Brain microvascular endothelial cell (primary cell): ENCODE measurements at regions not wholly inside any gene's neighbourhood (a gene's known extent, or its start where the extent isn't known, plus 50 kb on each side); places are given as distances from the start of the nearest gene placed in this dataset.

Source experiments
- DNase-seq: peaks from one replicate; pipeline ENCODE4 v3.0.0-alpha.2; 2020
- H3K27ac ChIP-seq: fragments of 250-450 bp; sonication (Bioruptor Pico); 2 replicates; pipeline ENCODE4 v1.5.1; 2020; ENCODE audit warnings: mild to moderate bottlenecking, moderate library complexity
- H3K27me3 ChIP-seq: fragments of 250-450 bp; sonication (Bioruptor Pico); replicated peaks from 2 replicates; pipeline ENCODE4 v1.5.1; 2020; ENCODE audit warnings: mild to moderate bottlenecking
- H3K36me3 ChIP-seq: fragments of 250-450 bp; sonication (Bioruptor Pico); replicated peaks from 2 replicates; pipeline ENCODE4 v1.5.1; 2020; ENCODE audit warnings: mild to moderate bottlenecking
- H3K4me3 ChIP-seq: 2 replicates; pipeline ENCODE4 v1.5.1; 2011; ENCODE audit warnings: low read depth, mild to moderate bottlenecking, control low read depth, low read length, moderate library complexity
- in situ Hi-C: cut with HindIII; loops from 2 replicates; pipeline ENCODE4 v1.10.0; 2017; ENCODE audit warnings: low sequenced_read_pairs, low pct_ligation_motif_present
- TF ChIP-seq, protein P1 (sequence below): IDR thresholded peaks from 2 replicates; pipeline ENCODE4 v1.5.1; 2011; ENCODE audit warnings: low read depth, mild to moderate bottlenecking, moderate library complexity, low read length, control low read depth, inconsistent platforms; ENCODE audit errors: missing control alignments

DNA sequence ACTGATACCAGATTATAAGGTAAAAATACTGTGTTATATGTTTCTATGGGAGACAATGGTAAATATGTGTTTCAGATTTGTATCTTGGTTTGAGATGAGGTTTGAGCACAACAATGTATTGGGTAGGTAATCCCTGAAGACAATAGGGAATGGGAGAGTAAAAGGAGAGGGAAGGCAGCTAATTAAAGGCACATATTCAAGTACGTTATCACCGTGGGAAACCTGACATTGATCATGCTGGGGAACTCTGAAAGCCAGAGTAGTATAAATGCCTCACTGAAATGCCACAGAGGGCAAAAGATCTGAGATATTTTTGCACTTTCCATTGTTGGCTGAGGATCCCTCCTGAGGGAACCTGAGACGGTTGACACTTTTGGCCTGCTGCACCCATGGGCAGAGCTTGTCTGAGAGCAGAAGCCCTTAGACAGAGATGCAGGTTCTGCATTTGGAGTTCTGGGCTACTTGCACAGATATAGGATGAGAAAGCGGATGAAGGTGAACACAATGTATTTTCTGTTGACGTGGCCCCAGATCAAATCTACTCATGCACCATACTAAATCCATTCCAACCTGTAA, 506.7 kb downstream of the PCDH18 start:
- DNase-seq: no peak
- no peaks in the 10 kb centered on the region for H3K27me3 ChIP-seq
- no peak overlapping the region for H3K27ac ChIP-seq
- no peaks in the 10 kb centered on the region for H3K36me3 ChIP-seq
- TF ChIP-seq, protein P1, sequence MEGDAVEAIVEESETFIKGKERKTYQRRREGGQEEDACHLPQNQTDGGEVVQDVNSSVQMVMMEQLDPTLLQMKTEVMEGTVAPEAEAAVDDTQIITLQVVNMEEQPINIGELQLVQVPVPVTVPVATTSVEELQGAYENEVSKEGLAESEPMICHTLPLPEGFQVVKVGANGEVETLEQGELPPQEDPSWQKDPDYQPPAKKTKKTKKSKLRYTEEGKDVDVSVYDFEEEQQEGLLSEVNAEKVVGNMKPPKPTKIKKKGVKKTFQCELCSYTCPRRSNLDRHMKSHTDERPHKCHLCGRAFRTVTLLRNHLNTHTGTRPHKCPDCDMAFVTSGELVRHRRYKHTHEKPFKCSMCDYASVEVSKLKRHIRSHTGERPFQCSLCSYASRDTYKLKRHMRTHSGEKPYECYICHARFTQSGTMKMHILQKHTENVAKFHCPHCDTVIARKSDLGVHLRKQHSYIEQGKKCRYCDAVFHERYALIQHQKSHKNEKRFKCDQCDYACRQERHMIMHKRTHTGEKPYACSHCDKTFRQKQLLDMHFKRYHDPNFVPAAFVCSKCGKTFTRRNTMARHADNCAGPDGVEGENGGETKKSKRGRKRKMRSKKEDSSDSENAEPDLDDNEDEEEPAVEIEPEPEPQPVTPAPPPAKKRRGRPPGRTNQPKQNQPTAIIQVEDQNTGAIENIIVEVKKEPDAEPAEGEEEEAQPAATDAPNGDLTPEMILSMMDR: no peak
- no peak overlapping the region for H3K4me3 ChIP-seq
- in situ Hi-C loops: no loop called here

DNA sequence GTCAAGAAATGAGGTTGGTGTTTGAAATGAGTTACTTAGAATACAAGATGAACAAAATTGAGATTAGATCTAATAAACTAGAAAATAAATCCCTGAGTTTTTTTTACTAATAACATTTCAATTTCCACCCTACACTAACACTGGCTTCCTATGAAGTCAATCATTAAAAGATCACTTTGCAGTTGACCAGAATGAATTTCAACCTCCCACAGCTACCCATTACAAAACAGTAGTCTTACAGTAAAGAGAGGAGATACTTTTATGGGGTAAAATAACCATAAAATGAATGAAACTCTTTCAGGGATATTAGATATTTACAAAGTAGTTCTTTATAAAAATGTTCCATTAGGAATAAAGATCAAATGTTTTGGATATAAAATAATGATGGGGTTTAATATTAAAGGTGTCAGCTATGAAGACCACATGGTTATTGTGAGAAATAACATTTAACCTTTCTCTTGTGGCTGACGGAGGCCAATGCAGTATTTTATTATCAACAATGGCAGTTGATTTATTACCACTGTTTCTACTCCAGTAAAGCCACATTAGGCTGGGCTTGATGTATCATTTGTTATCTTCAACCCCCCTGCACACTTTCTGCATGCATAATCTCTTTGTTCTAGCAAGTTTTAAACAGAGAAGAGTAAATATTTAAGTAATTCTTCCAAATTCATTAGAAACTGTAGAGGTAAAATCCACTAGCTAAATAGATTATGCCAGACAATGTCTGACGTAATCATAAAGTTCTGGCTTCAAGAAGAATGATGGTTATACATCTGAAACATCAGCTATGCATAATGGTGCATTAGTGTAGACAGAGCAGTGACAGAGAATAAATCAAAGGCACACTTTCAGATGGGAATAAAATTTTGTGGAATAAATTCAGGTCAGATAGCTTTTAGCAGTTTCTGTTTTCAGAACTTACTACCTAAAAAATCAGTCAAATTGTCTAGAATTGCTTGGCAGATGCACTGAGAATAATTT, 516.6 kb downstream of the PCDH18 start:
- TF ChIP-seq, protein P1: no peak
- Histone ChIP-seq H3K4me3 (no peak overlapping the region), H3K27ac (no peak overlapping the region), H3K36me3 (no peaks in the 10 kb centered on the region), H3K27me3 (no peaks in the 10 kb centered on the region)
- in situ Hi-C loops: no loop called here
- DNase-seq: no peak

DNA sequence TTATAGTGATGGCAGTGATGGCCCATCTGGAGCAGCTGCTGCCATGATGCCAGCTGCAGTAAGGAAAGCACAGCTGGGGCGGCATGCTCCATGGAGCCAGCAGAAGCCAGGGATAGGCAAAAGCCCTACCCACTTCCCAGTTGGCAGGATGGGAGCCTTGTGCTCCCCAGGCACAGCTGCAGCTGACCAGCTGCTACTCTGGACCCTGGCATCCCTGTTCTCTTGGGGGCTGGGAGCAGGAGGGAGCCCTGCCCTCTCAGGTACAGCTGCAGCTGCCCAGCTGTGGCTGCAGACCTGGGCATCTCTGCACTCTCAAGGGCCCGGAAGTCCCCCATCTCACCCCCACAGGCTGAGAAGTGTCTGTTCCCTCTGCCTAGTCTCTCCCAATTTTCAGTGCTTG, 531.9 kb downstream of the PCDH18 start:
- Histone ChIP-seq H3K4me3 (no peak overlapping the region), H3K36me3 (no peaks in the 10 kb centered on the region), H3K27me3 (no peaks in the 10 kb centered on the region), H3K27ac (no peak overlapping the region)
- TF ChIP-seq, protein P1: no peak
- DNase-seq: no peak
- in situ Hi-C loops: no loop called here

DNA sequence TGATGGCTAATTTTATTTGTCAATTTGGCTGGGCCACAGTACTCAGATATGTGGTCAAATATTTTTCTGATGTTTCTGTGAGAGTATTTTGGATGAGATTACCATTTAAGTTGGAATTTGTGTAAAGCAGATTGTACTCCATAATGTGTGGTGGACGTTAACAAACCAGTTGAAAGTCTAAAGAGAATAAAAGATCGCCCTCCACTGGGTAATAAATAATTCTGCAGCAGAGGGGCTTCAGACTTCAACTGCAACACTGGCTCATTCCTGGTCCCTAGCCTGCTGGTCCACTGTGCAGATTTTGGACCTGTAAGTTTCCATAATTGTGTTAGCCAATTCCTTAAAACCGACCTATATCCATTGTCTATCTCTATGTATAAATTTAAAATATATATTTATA, 540.3 kb downstream of the PCDH18 start:
- no peaks in the 10 kb centered on the region for H3K27me3 ChIP-seq
- TF ChIP-seq, protein P1: no peak
- in situ Hi-C loops: no loop called here
- DNase-seq: no peak
- no peaks in the 10 kb centered on the region for H3K36me3 ChIP-seq
- no peak overlapping the region for H3K4me3 ChIP-seq
- no peak overlapping the region for H3K27ac ChIP-seq

DNA sequence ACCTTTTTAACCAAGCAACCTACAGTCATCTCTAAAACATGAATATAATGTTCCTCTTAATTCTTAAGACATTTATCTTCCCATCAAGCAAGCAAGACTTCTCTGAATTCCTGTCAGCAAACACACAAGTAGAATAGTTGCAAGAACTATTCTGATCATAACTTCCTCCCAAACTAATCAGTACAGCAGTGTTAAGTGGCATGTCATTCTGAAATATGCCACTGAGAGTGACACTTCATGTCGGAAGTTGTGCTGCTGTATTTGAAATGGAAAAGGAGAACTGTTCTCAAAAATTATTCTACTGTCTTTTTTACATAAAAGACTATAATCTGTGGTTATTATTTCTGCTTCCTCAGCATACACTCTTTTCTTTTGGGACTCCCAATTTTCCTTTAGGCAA, 546.6 kb downstream of the PCDH18 start:
- H3K4me3 ChIP-seq: no peak overlapping the region
- H3K27me3 ChIP-seq: no peaks in the 10 kb centered on the region
- in situ Hi-C loops: no loop called here
- no peak for DNase-seq
- TF ChIP-seq, protein P1: no peak
- no peaks in the 10 kb centered on the region for H3K36me3 ChIP-seq
- H3K27ac ChIP-seq: no peak overlapping the region
